Activated CD4-positive, alpha-beta T cell treated with anti-CD3 and anti-CD28 coated beads, Interleukin-2, amount 50 U/mL, for 16 hours (primary cell): ENCODE measurements at regions not wholly inside any gene's neighbourhood (a gene's known extent, or its start where the extent isn't known, plus 50 kb on each side); places are given as distances from the start of the nearest gene placed in this dataset.

ENCODE experiments used
- DNase-seq: peaks from one replicate; pipeline ENCODE4 v3.0.0-alpha.2; 2020

DNA sequence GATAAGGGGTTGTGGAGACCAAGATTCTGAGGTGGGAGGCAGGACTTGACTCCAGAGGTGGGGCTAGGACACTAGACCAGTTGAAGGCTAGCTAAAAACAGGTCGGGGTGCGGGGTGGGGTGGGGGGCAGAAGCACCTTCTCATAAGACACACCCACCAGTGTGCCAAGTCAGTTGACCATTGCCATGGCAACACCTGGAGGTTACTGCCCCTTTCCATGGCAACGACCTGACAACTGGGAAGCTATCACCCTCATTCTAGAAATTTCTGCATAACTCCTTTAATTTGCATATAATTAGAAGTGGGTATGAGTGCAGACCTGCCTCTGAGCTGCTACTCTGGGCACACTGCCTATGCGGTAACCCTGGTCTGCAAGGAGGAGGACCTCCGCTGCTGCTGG is 53.9 kb upstream of the ALOX12 start:
- no peak for DNase-seq

DNA sequence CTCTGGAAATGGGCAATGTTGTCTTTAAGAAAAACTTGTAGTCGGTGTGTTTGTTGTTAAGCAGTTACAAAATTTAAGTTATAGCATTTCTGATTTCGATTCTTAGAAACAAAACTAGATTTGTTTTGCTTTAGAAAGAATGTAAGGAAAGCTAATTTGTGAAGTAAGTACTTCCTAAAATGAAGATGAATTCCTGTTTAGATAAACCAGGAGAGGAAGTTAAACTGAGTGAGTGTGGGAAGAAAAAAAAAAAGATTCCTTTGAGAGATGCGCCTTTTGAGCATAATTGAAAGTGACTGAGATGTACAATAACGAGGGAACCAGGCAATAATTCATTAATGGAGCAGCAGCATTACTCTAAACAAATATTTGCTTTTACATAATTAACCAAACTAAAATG is 52.4 kb upstream of the ALOX12 start:
- DNase-seq, result no peak
